ENCODE measurements at regions not wholly inside any gene's neighbourhood (a gene's known extent, or its start where the extent isn't known, plus 50 kb on each side); places are given as distances from the start of the nearest gene placed in this dataset.

GRCh38 chr12:19940267-19940666 lies 428.1 kb upstream of the PDE3A start:
- DNase-seq, result no peak
- in situ Hi-C loops (cut with HindIII; ENCODE audit: low pct_ligation_motif_present, low pct_unique_long_range_greater_than_20kb, low sequenced_read_pairs), result no loop called here

GRCh38 chr12:19941096-19941495 lies 427.2 kb upstream of the PDE3A start:
- in situ Hi-C loops (cut with HindIII; ENCODE audit: low pct_ligation_motif_present, low pct_unique_long_range_greater_than_20kb, low sequenced_read_pairs), result no loop called here
- no peak for DNase-seq

- no peak for DNase-seq
These were observed 422.5 kb upstream of the PDE3A start for GRCh38 chr12:19945559-19946435.

GRCh38 chr12:19946550-19946949 lies 421.8 kb upstream of the PDE3A start:
- DNase-seq, result no peak
- in situ Hi-C loops (cut with HindIII; ENCODE audit: low pct_ligation_motif_present, low pct_unique_long_range_greater_than_20kb, low sequenced_read_pairs), result no loop called here

More at GRCh38 chr12:19945559-19946435, 422.5 kb upstream of the PDE3A start:
- in situ Hi-C loops (cut with HindIII; ENCODE audit: low pct_ligation_motif_present, low pct_unique_long_range_greater_than_20kb, low sequenced_read_pairs), result no loop called here

- no peak for DNase-seq
- in situ Hi-C loops (cut with HindIII; ENCODE audit: low pct_ligation_motif_present, low pct_unique_long_range_greater_than_20kb, low sequenced_read_pairs), result no loop called here
These were observed 421.0 kb upstream of the PDE3A start for GRCh38 chr12:19947344-19947743.

GRCh38 chr12:19951664-19952063 lies 416.7 kb upstream of the PDE3A start:
- no peak for DNase-seq
- in situ Hi-C loops (cut with HindIII; ENCODE audit: low pct_ligation_motif_present, low pct_unique_long_range_greater_than_20kb, low sequenced_read_pairs), result no loop called here

GRCh38 chr12:19953734-19954133 lies 414.6 kb upstream of the PDE3A start:
- in situ Hi-C loops (cut with HindIII; ENCODE audit: low pct_ligation_motif_present, low pct_unique_long_range_greater_than_20kb, low sequenced_read_pairs), result no loop called here

GRCh38 chr12:19954163-19954562 lies 414.2 kb upstream of the PDE3A start:
- no peak for DNase-seq
- in situ Hi-C loops (cut with HindIII; ENCODE audit: low pct_ligation_motif_present, low pct_unique_long_range_greater_than_20kb, low sequenced_read_pairs), result no loop called here

More at GRCh38 chr12:19953734-19954133, 414.6 kb upstream of the PDE3A start:
- no peak for DNase-seq

GRCh38 chr12:19957308-19958125 lies 410.8 kb upstream of the PDE3A start:
- in situ Hi-C loops (cut with HindIII; ENCODE audit: low pct_ligation_motif_present, low pct_unique_long_range_greater_than_20kb, low sequenced_read_pairs), result no loop called here
- DNase-seq, result no peak

- in situ Hi-C loops (cut with HindIII; ENCODE audit: low pct_ligation_motif_present, low pct_unique_long_range_greater_than_20kb, low sequenced_read_pairs), result no loop called here
- no peak for DNase-seq
These were observed 409.9 kb upstream of the PDE3A start for GRCh38 chr12:19958389-19958788.

GRCh38 chr12:19959353-19959752 lies 409.0 kb upstream of the PDE3A start:
- DNase-seq, result no peak
- in situ Hi-C loops (cut with HindIII; ENCODE audit: low pct_ligation_motif_present, low pct_unique_long_range_greater_than_20kb, low sequenced_read_pairs), result no loop called here

GRCh38 chr12:19960527-19960926 lies 407.8 kb upstream of the PDE3A start:
- in situ Hi-C loops (cut with HindIII; ENCODE audit: low pct_ligation_motif_present, low pct_unique_long_range_greater_than_20kb, low sequenced_read_pairs), result no loop called here
- no peak for DNase-seq

- in situ Hi-C loops (cut with HindIII; ENCODE audit: low pct_ligation_motif_present, low pct_unique_long_range_greater_than_20kb, low sequenced_read_pairs), result no loop called here
- DNase-seq, result no peak
These were observed 406.1 kb upstream of the PDE3A start for GRCh38 chr12:19962192-19962591.

GRCh38 chr12:19963972-19964371 lies 404.4 kb upstream of the PDE3A start:
- no peak for DNase-seq
- in situ Hi-C loops (cut with HindIII; ENCODE audit: low pct_ligation_motif_present, low pct_unique_long_range_greater_than_20kb, low sequenced_read_pairs), result no loop called here

- in situ Hi-C loops (cut with HindIII; ENCODE audit: low pct_ligation_motif_present, low pct_unique_long_range_greater_than_20kb, low sequenced_read_pairs), result no loop called here
These were observed 403.8 kb upstream of the PDE3A start for GRCh38 chr12:19964549-19964948.

GRCh38 chr12:19965196-19966038 lies 402.9 kb upstream of the PDE3A start:
- no peak for DNase-seq
- in situ Hi-C loops (cut with HindIII; ENCODE audit: low pct_ligation_motif_present, low pct_unique_long_range_greater_than_20kb, low sequenced_read_pairs), result no loop called here

More at GRCh38 chr12:19964549-19964948, 403.8 kb upstream of the PDE3A start:
- DNase-seq, result no peak

GRCh38 chr12:19967001-19967400 lies 401.3 kb upstream of the PDE3A start:
- no peak for DNase-seq

GRCh38 chr12:19967431-19967830 lies 400.9 kb upstream of the PDE3A start:
- DNase-seq, result no peak
- in situ Hi-C loops (cut with HindIII; ENCODE audit: low pct_ligation_motif_present, low pct_unique_long_range_greater_than_20kb, low sequenced_read_pairs), result no loop called here

More at GRCh38 chr12:19967001-19967400, 401.3 kb upstream of the PDE3A start:
- in situ Hi-C loops (cut with HindIII; ENCODE audit: low pct_ligation_motif_present, low pct_unique_long_range_greater_than_20kb, low sequenced_read_pairs), result no loop called here

- no peak for DNase-seq
- in situ Hi-C loops (cut with HindIII; ENCODE audit: low pct_ligation_motif_present, low pct_unique_long_range_greater_than_20kb, low sequenced_read_pairs), result no loop called here
These were observed 398.2 kb upstream of the PDE3A start for GRCh38 chr12:19970116-19970515.
